ENCODE measurements at regions not wholly inside any gene's neighbourhood (a gene's known extent, or its start where the extent isn't known, plus 50 kb on each side); places are given as distances from the start of the nearest gene placed in this dataset.

DNA sequence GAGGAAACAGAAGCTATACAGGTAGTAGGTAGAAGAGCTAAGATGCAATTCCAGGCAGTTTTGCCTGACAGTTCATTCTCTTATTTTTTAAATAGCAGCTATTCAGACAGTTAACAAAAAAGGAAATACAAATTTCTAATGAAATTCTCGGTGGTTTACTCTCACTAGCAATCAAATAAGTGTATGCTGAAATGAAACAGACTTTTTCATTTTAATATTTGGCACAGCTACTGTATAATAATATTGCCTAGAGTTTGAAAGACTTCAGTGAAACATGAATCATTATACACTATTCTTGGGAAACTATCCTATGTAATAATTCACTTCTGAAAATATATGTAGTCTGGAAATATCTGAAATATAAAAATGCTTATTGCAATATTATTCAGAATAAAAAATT lies 463.2 kb upstream of the AGTR1 start:
- H3K36me3 ChIP-seq (ENCODE audit: control insufficient read depth, insufficient read depth, low read length): no peaks in the 10 kb centered on the region
- WGBS (ENCODE audit: insufficient coverage): no CpG with 5 or more reads among the region's 1 CpG
- no peaks in the 10 kb centered on the region for H3K9me3 ChIP-seq (replicated peaks; ENCODE audit: control insufficient read depth, low read depth, low read length)
- no peak overlapping the region for H3K27ac ChIP-seq (ENCODE audit: low read length)
- no peak for DNase-seq
- no peaks in the 10 kb centered on the region for H3K27me3 ChIP-seq (ENCODE audit: control insufficient read depth, insufficient read depth, low read length)
- H3K4me1 ChIP-seq (ENCODE audit: control insufficient read depth, insufficient read depth, low read length): no peaks in the 10 kb centered on the region
- no peak overlapping the region for H3K4me3 ChIP-seq (ENCODE audit: low read length)

DNA sequence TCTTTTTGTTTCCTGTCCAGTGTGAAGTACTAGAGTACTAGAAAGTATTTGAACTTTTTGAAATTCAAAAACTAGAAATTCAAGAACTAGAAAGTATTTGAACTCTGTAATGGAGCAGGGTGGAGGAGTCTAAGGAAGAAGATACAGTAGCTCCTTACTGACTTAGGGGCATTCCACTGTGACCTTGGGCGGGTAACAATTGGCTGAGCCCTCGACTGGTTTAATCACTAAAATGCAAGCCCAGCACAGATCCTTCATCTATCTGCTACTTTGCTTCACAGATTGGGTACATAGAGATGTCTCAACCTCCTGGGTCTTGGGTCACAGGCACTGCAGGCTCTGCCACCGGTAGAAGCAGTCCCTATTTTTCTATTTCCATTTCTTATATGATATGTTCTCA lies 462.1 kb upstream of the AGTR1 start:
- Histone ChIP-seq H3K9me3 (replicated peaks; ENCODE audit: control insufficient read depth, low read depth, low read length) (no peaks in the 10 kb centered on the region), H3K27ac (ENCODE audit: low read length) (no peak overlapping the region), H3K27me3 (ENCODE audit: control insufficient read depth, insufficient read depth, low read length) (no peaks in the 10 kb centered on the region), H3K4me1 (ENCODE audit: control insufficient read depth, insufficient read depth, low read length) (no peaks in the 10 kb centered on the region), H3K4me3 (ENCODE audit: low read length) (no peak overlapping the region), H3K36me3 (ENCODE audit: control insufficient read depth, insufficient read depth, low read length) (no peaks in the 10 kb centered on the region)
- DNase-seq: no peak
- WGBS (ENCODE audit: insufficient coverage): 90% methylated on average over 2 of the region's 3 CpGs

DNA sequence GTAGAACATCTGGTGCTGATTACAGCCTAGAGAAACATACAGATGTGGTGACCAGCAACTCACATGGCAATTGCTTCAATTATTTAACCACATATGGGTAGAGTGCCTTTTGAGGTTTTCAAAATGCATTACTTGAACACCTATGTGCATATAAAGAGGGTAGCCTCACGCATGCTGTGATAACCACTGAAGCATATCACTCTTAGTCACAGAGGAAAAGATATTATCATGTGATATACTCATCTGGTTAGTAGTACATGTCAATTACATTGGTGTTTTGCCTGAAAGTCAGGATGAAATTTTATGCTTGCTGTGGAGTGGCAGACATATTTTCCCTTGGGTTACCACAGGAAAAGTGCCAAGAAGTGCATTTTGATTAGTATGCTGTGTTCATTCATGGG lies 459.3 kb upstream of the AGTR1 start:
- no peak overlapping the region for H3K4me3 ChIP-seq (ENCODE audit: low read length)
- DNase-seq: no peak
- H3K27me3 ChIP-seq (ENCODE audit: control insufficient read depth, insufficient read depth, low read length): no peaks in the 10 kb centered on the region
- H3K9me3 ChIP-seq (replicated peaks; ENCODE audit: control insufficient read depth, low read depth, low read length): no peaks in the 10 kb centered on the region
- no CpG with 5 or more reads among the region's 1 CpG for WGBS (ENCODE audit: insufficient coverage)
- no peaks in the 10 kb centered on the region for H3K36me3 ChIP-seq (ENCODE audit: control insufficient read depth, insufficient read depth, low read length)
- H3K4me1 ChIP-seq (ENCODE audit: control insufficient read depth, insufficient read depth, low read length): no peaks in the 10 kb centered on the region
- H3K27ac ChIP-seq (ENCODE audit: low read length): no peak overlapping the region

DNA sequence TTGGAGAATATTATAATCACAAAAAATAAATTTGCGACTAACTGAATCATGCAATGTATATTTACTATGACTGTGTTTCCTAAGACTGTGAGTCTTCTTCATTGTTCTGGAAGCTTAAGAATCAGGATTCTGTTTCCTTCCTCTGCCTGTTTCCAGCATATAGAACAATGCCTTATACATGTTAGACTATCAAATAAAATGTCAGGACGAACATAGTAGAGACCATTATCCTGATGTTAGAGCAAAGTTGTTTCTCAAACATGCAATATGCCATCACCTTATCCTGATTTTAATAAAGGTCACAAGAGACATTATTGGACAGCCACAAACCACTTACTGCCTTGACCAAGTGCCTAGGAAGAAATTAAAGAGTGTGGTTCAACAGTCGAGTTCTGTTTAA lies 457.4 kb upstream of the AGTR1 start:
- Histone ChIP-seq H3K36me3 (ENCODE audit: control insufficient read depth, insufficient read depth, low read length) (no peaks in the 10 kb centered on the region), H3K4me1 (ENCODE audit: control insufficient read depth, insufficient read depth, low read length) (no peaks in the 10 kb centered on the region), H3K9me3 (replicated peaks; ENCODE audit: control insufficient read depth, low read depth, low read length) (no peaks in the 10 kb centered on the region), H3K27me3 (ENCODE audit: control insufficient read depth, insufficient read depth, low read length) (no peaks in the 10 kb centered on the region), H3K4me3 (ENCODE audit: low read length) (no peak overlapping the region), H3K27ac (ENCODE audit: low read length) (no peak overlapping the region)
- no CpG with 5 or more reads among the region's 3 CpGs for WGBS (ENCODE audit: insufficient coverage)
- no peak for DNase-seq

DNA sequence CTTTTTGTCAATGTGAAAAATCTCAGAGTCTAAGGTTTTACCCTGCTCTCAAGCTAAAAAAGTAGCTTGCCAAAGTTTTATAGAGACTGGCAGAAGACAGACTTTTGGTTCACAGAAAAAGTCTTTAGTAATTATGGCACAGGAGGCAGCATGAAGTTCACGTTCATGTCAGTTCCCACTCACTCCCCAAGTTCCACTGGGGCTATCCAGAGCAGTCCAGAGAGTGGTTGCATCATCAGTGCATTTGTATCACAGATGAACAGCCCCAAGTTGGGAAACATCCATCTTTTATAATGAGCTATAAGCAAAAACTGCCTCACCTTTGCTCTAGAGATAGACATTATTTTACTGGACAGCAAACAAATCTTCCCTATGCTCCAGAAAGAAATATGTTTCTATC lies 454.1 kb upstream of the AGTR1 start:
- Histone ChIP-seq H3K27me3 (ENCODE audit: control insufficient read depth, insufficient read depth, low read length) (no peaks in the 10 kb centered on the region), H3K9me3 (replicated peaks; ENCODE audit: control insufficient read depth, low read depth, low read length) (no peaks in the 10 kb centered on the region), H3K36me3 (ENCODE audit: control insufficient read depth, insufficient read depth, low read length) (no peaks in the 10 kb centered on the region), H3K4me3 (ENCODE audit: low read length) (no peak overlapping the region), H3K27ac (ENCODE audit: low read length) (no peak overlapping the region), H3K4me1 (ENCODE audit: control insufficient read depth, insufficient read depth, low read length) (no peaks in the 10 kb centered on the region)
- DNase-seq: no peak
- WGBS (ENCODE audit: insufficient coverage): 20% methylated on average over 1 of the region's 1 CpG

DNA sequence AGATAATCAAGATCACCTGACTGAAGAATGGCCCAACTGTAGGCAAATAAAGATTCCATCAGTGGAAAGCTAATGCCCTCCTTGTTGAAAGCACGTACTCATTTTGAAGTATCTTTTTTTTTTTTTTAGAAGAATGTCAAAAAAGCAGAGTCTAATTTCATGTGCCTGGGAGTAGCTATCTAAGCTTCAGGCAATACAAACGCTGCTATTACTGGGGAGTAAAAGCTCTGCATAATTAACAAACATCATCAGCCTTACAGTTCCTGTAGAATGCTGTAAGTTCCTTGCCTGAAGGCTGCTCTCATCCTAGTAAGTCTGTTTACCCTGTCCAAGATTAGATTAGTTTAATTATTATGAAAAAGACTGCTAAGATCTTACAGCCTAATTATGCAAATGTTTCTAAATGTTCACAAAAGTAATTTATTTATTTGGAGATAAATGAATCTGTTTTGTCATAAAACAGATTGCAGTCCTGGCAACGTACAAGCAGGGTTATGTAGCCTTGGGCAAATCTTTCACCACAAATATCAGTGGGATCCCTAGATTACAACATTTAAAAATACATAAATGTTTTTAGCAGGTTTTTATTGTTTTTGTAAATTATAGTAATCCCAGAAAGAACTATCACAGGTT lies 451.3 kb upstream of the AGTR1 start:
- Histone ChIP-seq H3K4me1 (ENCODE audit: control insufficient read depth, insufficient read depth, low read length) (no peaks in the 10 kb centered on the region), H3K27ac (ENCODE audit: low read length) (no peak overlapping the region), H3K36me3 (ENCODE audit: control insufficient read depth, insufficient read depth, low read length) (no peaks in the 10 kb centered on the region), H3K27me3 (ENCODE audit: control insufficient read depth, insufficient read depth, low read length) (no peaks in the 10 kb centered on the region), H3K9me3 (replicated peaks; ENCODE audit: control insufficient read depth, low read depth, low read length) (no peaks in the 10 kb centered on the region), H3K4me3 (ENCODE audit: low read length) (no peak overlapping the region)
- no peak for DNase-seq
- whole genome bisulfite sequencing (ENCODE audit: insufficient coverage): no CpG with 5 or more reads among the region's 3 CpGs

DNA sequence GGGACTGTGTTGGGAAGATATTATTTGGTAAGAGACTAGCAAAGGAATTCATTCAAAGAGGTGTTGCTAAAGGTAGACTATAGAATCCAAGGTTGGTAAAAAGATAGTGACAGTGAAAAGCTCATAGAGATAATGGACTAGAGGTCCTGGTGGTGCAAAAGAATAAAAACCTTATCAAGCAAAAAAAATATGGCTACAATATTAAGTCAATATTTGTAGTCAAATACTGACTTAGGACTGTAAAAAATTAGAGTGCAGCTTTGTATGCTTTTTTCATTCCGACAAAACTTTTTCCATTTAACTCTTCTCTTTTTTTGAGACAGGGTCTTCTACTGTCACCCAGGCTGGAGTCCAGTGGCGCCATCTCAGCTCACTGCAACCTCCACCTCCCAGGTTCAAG lies 444.0 kb upstream of the AGTR1 start:
- no peaks in the 10 kb centered on the region for H3K27me3 ChIP-seq (ENCODE audit: control insufficient read depth, insufficient read depth, low read length)
- WGBS (ENCODE audit: insufficient coverage): no CpG with 5 or more reads among the region's 2 CpGs
- DNase-seq: no peak
- peaks cover 5% of the 10 kb centered on the region for H3K9me3 ChIP-seq (replicated peaks; ENCODE audit: control insufficient read depth, low read depth, low read length)
- H3K36me3 ChIP-seq (ENCODE audit: control insufficient read depth, insufficient read depth, low read length): no peaks in the 10 kb centered on the region
- no peak overlapping the region for H3K27ac ChIP-seq (ENCODE audit: low read length)
- H3K4me3 ChIP-seq (ENCODE audit: low read length): no peak overlapping the region
- no peaks in the 10 kb centered on the region for H3K4me1 ChIP-seq (ENCODE audit: control insufficient read depth, insufficient read depth, low read length)

DNA sequence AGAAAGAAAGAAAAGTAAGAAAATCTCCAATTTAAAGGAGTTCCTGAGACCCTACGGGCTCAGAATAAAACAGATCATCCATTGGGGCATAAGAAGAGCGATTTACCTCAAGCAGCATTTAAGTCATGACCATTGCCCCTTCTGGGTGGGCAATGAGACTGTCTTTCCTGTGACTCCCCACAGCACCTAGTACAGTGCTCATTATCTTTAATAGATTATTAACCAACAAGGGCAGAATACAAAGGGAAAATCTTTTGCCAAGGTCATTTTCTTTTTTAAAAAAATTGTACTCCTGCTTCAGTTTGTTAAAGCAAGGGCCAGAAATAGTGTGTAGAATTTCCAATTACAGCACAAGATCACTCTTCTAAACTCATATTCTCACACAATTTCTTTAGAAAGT lies 443.3 kb upstream of the AGTR1 start:
- no peaks in the 10 kb centered on the region for H3K36me3 ChIP-seq (ENCODE audit: control insufficient read depth, insufficient read depth, low read length)
- no peak for DNase-seq
- H3K9me3 ChIP-seq (replicated peaks; ENCODE audit: control insufficient read depth, low read depth, low read length): peaks cover 5% of the 10 kb centered on the region
- H3K27me3 ChIP-seq (ENCODE audit: control insufficient read depth, insufficient read depth, low read length): no peaks in the 10 kb centered on the region
- 79% methylated on average over 2 of the region's 2 CpGs for WGBS (ENCODE audit: insufficient coverage)
- no peak overlapping the region for H3K4me3 ChIP-seq (ENCODE audit: low read length)
- H3K4me1 ChIP-seq (ENCODE audit: control insufficient read depth, insufficient read depth, low read length): no peaks in the 10 kb centered on the region
- no peak overlapping the region for H3K27ac ChIP-seq (ENCODE audit: low read length)

DNA sequence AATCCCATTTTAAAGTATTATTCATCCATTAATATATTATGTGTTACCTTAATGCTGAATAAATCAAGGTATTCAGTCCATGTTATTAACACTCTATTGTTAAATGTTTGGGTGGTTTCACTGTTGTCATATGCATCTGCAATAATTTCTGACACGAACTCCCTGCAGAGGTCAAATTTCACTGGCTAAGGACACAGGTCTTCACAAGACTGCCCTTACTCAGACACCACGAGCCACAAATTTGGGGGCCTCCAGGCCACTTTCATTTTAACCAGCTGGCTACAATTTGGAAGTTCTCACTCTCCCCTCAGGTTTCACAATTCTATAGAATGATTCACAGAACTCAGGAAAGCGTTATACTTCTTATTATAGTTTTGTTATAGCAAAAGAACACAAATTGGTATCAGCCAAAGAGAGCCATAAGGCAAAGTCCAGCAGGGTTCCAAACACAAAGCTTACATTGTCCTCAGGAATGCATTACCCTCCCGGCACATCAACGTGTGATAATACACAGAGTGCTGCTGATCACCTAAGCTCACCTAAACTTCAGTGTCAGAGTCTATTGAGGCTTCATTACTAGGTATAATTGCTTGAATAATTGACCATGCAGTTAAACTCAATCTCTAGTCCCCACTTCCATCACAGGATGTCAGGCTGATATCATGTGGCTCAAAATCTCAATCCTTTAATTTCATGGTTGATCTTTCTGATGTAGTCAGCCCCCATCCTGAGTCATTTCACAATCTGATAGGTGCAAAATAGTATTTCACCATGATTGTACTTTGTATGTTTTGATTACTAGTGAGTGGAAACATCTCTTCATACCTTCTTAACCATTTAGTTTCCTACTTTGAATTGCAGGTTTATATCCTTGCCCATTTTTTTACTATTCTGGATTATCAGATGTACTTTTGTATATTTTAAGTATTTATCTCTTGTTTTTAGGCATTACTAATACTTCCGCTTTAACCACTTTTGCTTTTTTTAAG lies 441.4 kb upstream of the AGTR1 start:
- 42% methylated on average over 2 of the region's 6 CpGs for WGBS (ENCODE audit: insufficient coverage)
- no peak for DNase-seq

DNA sequence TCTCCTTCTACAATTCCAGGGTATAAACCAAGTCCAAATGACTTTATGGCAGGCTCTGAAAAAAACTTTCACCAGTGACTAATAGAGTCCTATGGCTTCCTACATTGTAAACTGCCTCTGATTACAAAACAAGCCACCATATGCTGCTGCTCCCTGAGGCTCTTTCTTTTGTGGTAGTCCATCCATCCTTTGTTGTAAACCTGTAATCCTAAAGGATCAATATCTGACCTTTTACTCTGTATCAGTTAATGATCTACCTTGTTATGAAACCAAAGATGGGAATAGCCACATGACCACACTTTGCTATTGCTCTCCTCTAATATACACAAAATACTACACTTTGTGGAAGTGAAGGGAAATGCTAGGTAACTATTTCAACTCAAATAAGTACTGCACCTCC lies 434.7 kb upstream of the AGTR1 start:
- Histone ChIP-seq H3K27me3 (ENCODE audit: control insufficient read depth, insufficient read depth, low read length) (no peaks in the 10 kb centered on the region), H3K4me3 (ENCODE audit: low read length) (no peak overlapping the region), H3K27ac (ENCODE audit: low read length) (no peak overlapping the region), H3K36me3 (ENCODE audit: control insufficient read depth, insufficient read depth, low read length) (no peaks in the 10 kb centered on the region), H3K9me3 (replicated peaks; ENCODE audit: control insufficient read depth, low read depth, low read length) (peaks cover 5% of the 10 kb centered on the region), H3K4me1 (ENCODE audit: control insufficient read depth, insufficient read depth, low read length) (no peaks in the 10 kb centered on the region)
- no peak for DNase-seq

More for the DNA sequence above, 441.4 kb upstream of the AGTR1 start:
- Histone ChIP-seq H3K27me3 (ENCODE audit: control insufficient read depth, insufficient read depth, low read length) (no peaks in the 10 kb centered on the region), H3K9me3 (replicated peaks; ENCODE audit: control insufficient read depth, low read depth, low read length) (peaks cover 5% of the 10 kb centered on the region), H3K27ac (ENCODE audit: low read length) (no peak overlapping the region), H3K4me1 (ENCODE audit: control insufficient read depth, insufficient read depth, low read length) (no peaks in the 10 kb centered on the region), H3K4me3 (ENCODE audit: low read length) (no peak overlapping the region), H3K36me3 (ENCODE audit: control insufficient read depth, insufficient read depth, low read length) (no peaks in the 10 kb centered on the region)
